HL-60 (cell line): ENCODE measurements at regions not wholly inside any gene's neighbourhood (a gene's known extent, or its start where the extent isn't known, plus 50 kb on each side); places are given as distances from the start of the nearest gene placed in this dataset.

Experiments used
- CTCF ChIP-seq: IDR thresholded peaks from one replicate; pipeline ENCODE4 v1.5.1; 2011; ENCODE audit warnings: low read length, control low read depth, inconsistent platforms; ENCODE audit not compliant: insufficient read depth
- GABPA ChIP-seq: IDR thresholded peaks from 2 replicates; pipeline ENCODE4 v1.6.1; 2012; ENCODE audit warnings: low read depth
- POLR2AphosphoS5 ChIP-seq: IDR thresholded peaks from 2 replicates; pipeline ENCODE4 v1.6.1; 2012; ENCODE audit warnings: low read depth

- no peak for TF ChIP-seq CTCF
- no peak for TF ChIP-seq POLR2AphosphoS5
- no peak for TF ChIP-seq GABPA
Measured at GRCh38 chr14:61932974-61933373, 170.8 kb downstream of the SNAPC1 start.
